NCI-H2196 treated with DMSO at 0.1 percent for 48 hours (cell line): ENCODE measurements at regions not wholly inside any gene's neighbourhood (a gene's known extent, or its start where the extent isn't known, plus 50 kb on each side); places are given as distances from the start of the nearest gene placed in this dataset.
"Not testable (repeated sequence)": the region's sequence is repeated elsewhere in the genome, so short reads cannot be mapped to it uniquely, and the experiment has no call there.

Experiments
- DNase-seq: peaks from one replicate; lab custom pipeline; 2025; ENCODE audit not compliant: unreplicated experiment; lab: John Stamatoyannopoulos, UW

GRCh38 chr7:27457603-27458565, 204.8 kb downstream of the HIBADH start:
- not testable (repeated sequence) for DNase-seq

- DNase-seq: no peak
Measured at GRCh38 chr7:27459021-27459730, 203.5 kb downstream of the HIBADH start.

- no peak for DNase-seq
Measured at GRCh38 chr7:27459731-27460053, 203.0 kb downstream of the HIBADH start.

- DNase-seq: no peak
Measured at GRCh38 chr7:27462575-27463270, 200.0 kb downstream of the HIBADH start.

GRCh38 chr7:27464970-27465369, 197.7 kb downstream of the HIBADH start:
- DNase-seq: no peak

GRCh38 chr7:27466703-27467102, 196.0 kb downstream of the HIBADH start:
- no peak for DNase-seq

GRCh38 chr7:27472043-27472442, 190.6 kb downstream of the HIBADH start:
- no peak for DNase-seq
